HEK293 (cell line): ENCODE measurements at regions not wholly inside any gene's neighbourhood (a gene's known extent, or its start where the extent isn't known, plus 50 kb on each side); places are given as distances from the start of the nearest gene placed in this dataset.

ENCODE experiments used
- CTCF ChIA-PET: fragments of 350-600 bp; formaldehyde crosslinking; extraction: SDS; loops from one replicate; lab custom pipeline; 2021; ENCODE audit warnings: antibody characterized with exemption; lab: Yijun Ruan, JAX
- POLR2A ChIA-PET: fragments of 300-600 bp; formaldehyde crosslinking; extraction: SDS; loops from one replicate; lab custom pipeline; 2020; ENCODE audit warnings: antibody characterized with exemption, inconsistent platforms; lab: Yijun Ruan, JAX
- H3K27ac ChIP-seq: fragments of 200-500 bp; sonication (Bioruptor generic); 2 replicates; pipeline ENCODE4 v1.5.1; 2014; ENCODE audit warnings: low read depth, low read length, control low read depth, inconsistent platforms; ENCODE audit errors: extremely low read depth
- H3K36me3 ChIP-seq, 2 experiments: fragments of 200-500 bp in 1 of 2; sonication (Bioruptor generic) in 1 of 2; 1 replicate in 1 of 2; 2 replicates in 1 of 2; pipeline ENCODE4 v1.5.1; 2014 to 2017; ENCODE audit warnings: inconsistent platforms in 2 of 2, low read length in 2 of 2; ENCODE audit not compliant: control insufficient read depth in 2 of 2, insufficient read depth in 1 of 2
- H3K4me1 ChIP-seq: fragments of 200-500 bp; sonication (Bioruptor generic); 2 replicates; pipeline ENCODE4 v1.5.1; 2014; ENCODE audit warnings: mild to moderate bottlenecking, low read length, inconsistent platforms; ENCODE audit not compliant: control insufficient read depth, insufficient read depth
- H3K4me3 ChIP-seq: 2 replicates; pipeline ENCODE4 v1.5.1; 2011; ENCODE audit warnings: low read depth, mild to moderate bottlenecking, control low read depth, low read length, moderate library complexity
- H3K9me3 ChIP-seq: fragments of 200-500 bp; sonication (Bioruptor generic); 2 replicates; pipeline ENCODE4 v1.5.1; 2014; ENCODE audit warnings: low read depth, low read length, inconsistent platforms; ENCODE audit not compliant: control insufficient read depth, insufficient read depth
- GFI1B ChIP-seq: fragments of 450-650 bp; formaldehyde crosslinking; IDR thresholded peaks from 2 replicates; pipeline ENCODE4 v1.5.1; 2016; ENCODE audit warnings: missing biosample characterization, missing genetic modification characterization
- SP2 ChIP-seq: fragments of 450-650 bp; formaldehyde crosslinking; IDR thresholded peaks from 2 replicates; pipeline ENCODE4 v1.5.1; 2016; ENCODE audit warnings: missing biosample characterization, missing genetic modification characterization
- ZBTB44 ChIP-seq: fragments of 450-650 bp; IDR thresholded peaks from 2 replicates; pipeline ENCODE4 v1.5.1; 2018; ENCODE audit warnings: missing biosample characterization, mild to moderate bottlenecking, missing genetic modification characterization
- ZNF10 ChIP-seq: fragments of 450-650 bp; formaldehyde crosslinking; IDR thresholded peaks from 2 replicates; pipeline ENCODE4 v1.5.1; 2017; ENCODE audit warnings: missing biosample characterization, missing genetic modification characterization
- ZNF121 ChIP-seq: fragments of 450-650 bp; formaldehyde crosslinking; IDR thresholded peaks from 2 replicates; pipeline ENCODE4 v1.5.1; 2016; ENCODE audit warnings: missing biosample characterization, missing genetic modification characterization
- ZNF148 ChIP-seq: fragments of 450-650 bp; formaldehyde crosslinking; IDR thresholded peaks from 2 replicates; pipeline ENCODE4 v1.5.0; 2017; ENCODE audit warnings: missing biosample characterization, missing genetic modification characterization, borderline replicate concordance
- ZNF16 ChIP-seq: fragments of 450-650 bp; formaldehyde crosslinking; IDR thresholded peaks from 2 replicates; pipeline ENCODE4 v1.5.1; 2016; ENCODE audit warnings: low read depth, missing biosample characterization, missing genetic modification characterization
- ZNF19 ChIP-seq: fragments of 450-650 bp; formaldehyde crosslinking; IDR thresholded peaks from 2 replicates; pipeline ENCODE4; 2016; ENCODE audit warnings: missing biosample characterization, missing genetic modification characterization, low read depth
- ZNF2 ChIP-seq: fragments of 450-650 bp; formaldehyde crosslinking; IDR thresholded peaks from 2 replicates; pipeline ENCODE4 v1.5.1; 2016; ENCODE audit warnings: missing biosample characterization, missing genetic modification characterization
- ZNF423 ChIP-seq: fragments of 450-650 bp; formaldehyde crosslinking; IDR thresholded peaks from 2 replicates; pipeline ENCODE4 v1.5.1; 2016; ENCODE audit warnings: missing biosample characterization, missing genetic modification characterization
- ZNF501 ChIP-seq: fragments of 450-650 bp; formaldehyde crosslinking; IDR thresholded peaks from 2 replicates; pipeline ENCODE4 v1.5.1; 2016; ENCODE audit warnings: missing biosample characterization, missing genetic modification characterization
- ZNF555 ChIP-seq: fragments of 450-650 bp; formaldehyde crosslinking; conservative IDR thresholded peaks from 2 replicates; pipeline ENCODE4 v1.5.1; 2017; ENCODE audit warnings: missing biosample characterization, mild to moderate bottlenecking, missing genetic modification characterization, inconsistent platforms
- ZNF561 ChIP-seq: fragments of 450-650 bp; IDR thresholded peaks from 2 replicates; pipeline ENCODE4 v1.5.1; 2018; ENCODE audit warnings: missing biosample characterization, missing genetic modification characterization, borderline replicate concordance
- ZNF624 ChIP-seq: fragments of 450-650 bp; formaldehyde crosslinking; IDR thresholded peaks from 2 replicates; pipeline ENCODE4 v1.5.1; 2017; ENCODE audit warnings: missing biosample characterization, missing genetic modification characterization
- ZNF658 ChIP-seq: fragments of 450-650 bp; formaldehyde crosslinking; IDR thresholded peaks from 2 replicates; pipeline ENCODE4; 2016; ENCODE audit warnings: missing biosample characterization, missing genetic modification characterization
- ZNF776 ChIP-seq: fragments of 450-650 bp; formaldehyde crosslinking; IDR thresholded peaks from 2 replicates; pipeline ENCODE4 v1.5.0; 2017; ENCODE audit warnings: missing biosample characterization, missing genetic modification characterization, borderline replicate concordance
- ZNF791 ChIP-seq: fragments of 450-650 bp; formaldehyde crosslinking; IDR thresholded peaks from 2 replicates; pipeline ENCODE4 v1.5.1; 2016; ENCODE audit warnings: missing biosample characterization, missing genetic modification characterization
- ZNF837 ChIP-seq: fragments of 450-650 bp; formaldehyde crosslinking; IDR thresholded peaks from 2 replicates; pipeline ENCODE4 v1.5.1; 2016; ENCODE audit warnings: missing biosample characterization, missing genetic modification characterization
- ZSCAN30 ChIP-seq: fragments of 450-650 bp; IDR thresholded peaks from 2 replicates; pipeline ENCODE4 v1.5.1; 2018; ENCODE audit warnings: missing biosample characterization, mild to moderate bottlenecking, missing genetic modification characterization, moderate library complexity
- TF ChIP-seq, protein P1 (sequence below): fragments of 450-650 bp; formaldehyde crosslinking; IDR thresholded peaks from 2 replicates; pipeline ENCODE4 v1.5.1; 2016; ENCODE audit warnings: missing biosample characterization, missing genetic modification characterization
- TF ChIP-seq, protein P2 (sequence below): fragments of 450-650 bp; formaldehyde crosslinking; IDR thresholded peaks from 2 replicates; pipeline ENCODE4 v1.5.1; 2016; ENCODE audit warnings: missing biosample characterization, missing genetic modification characterization
- TF ChIP-seq, protein P3 (sequence below): fragments of 450-650 bp; formaldehyde crosslinking; conservative IDR thresholded peaks from 2 replicates; pipeline ENCODE4 v1.5.1; 2016; ENCODE audit warnings: low read depth, missing biosample characterization, missing genetic modification characterization
- TF ChIP-seq, protein P4 (sequence below): fragments of 450-650 bp; formaldehyde crosslinking; IDR thresholded peaks from 2 replicates; pipeline ENCODE4 v1.5.1; 2016; ENCODE audit warnings: missing biosample characterization, missing genetic modification characterization

DNA sequence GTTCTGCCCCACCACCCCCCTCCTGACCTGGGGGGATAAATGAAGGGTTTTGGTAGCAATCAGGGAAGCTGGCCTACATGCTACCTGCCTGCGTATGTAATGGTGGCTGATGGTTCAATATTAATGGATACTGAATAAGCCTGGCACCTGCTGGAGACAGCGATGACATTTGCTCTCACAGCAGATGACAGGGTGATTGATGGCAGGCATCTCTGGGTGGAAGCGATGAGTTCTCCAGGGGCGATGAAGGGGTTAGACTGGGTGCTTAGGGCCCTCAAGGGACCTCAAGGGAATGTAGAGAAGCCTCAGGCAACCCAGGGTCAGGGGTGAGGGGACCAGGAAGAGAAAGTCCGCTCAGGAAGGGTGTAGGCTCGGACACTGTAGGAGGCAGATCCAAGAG is 107.7 kb upstream of the MLN start (continued):
- TF ChIP-seq, protein P1, sequence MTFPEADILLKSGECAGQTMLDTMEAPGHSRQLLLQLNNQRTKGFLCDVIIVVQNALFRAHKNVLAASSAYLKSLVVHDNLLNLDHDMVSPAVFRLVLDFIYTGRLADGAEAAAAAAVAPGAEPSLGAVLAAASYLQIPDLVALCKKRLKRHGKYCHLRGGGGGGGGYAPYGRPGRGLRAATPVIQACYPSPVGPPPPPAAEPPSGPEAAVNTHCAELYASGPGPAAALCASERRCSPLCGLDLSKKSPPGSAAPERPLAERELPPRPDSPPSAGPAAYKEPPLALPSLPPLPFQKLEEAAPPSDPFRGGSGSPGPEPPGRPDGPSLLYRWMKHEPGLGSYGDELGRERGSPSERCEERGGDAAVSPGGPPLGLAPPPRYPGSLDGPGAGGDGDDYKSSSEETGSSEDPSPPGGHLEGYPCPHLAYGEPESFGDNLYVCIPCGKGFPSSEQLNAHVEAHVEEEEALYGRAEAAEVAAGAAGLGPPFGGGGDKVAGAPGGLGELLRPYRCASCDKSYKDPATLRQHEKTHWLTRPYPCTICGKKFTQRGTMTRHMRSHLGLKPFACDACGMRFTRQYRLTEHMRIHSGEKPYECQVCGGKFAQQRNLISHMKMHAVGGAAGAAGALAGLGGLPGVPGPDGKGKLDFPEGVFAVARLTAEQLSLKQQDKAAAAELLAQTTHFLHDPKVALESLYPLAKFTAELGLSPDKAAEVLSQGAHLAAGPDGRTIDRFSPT (tag by site-specific recombination) = no peak
- TF ChIP-seq ZNF791 (tag by site-specific recombination) (no peak), ZNF658 (tag by site-specific recombination) (no peak), ZNF624 (tag by site-specific recombination) (no peak), ZNF501 (no peak), ZNF10 (tag by site-specific recombination) (no peak), ZNF2 (no peak), ZNF837 (no peak)

- ChIA-PET POLR2A (no interaction called here), CTCF (no interaction called here)
- H3K4me1 ChIP-seq = no peaks in the 10 kb centered on the region
- H3K9me3 ChIP-seq = no peaks in the 10 kb centered on the region
- H3K4me3 ChIP-seq = no peak overlapping the region
- TF ChIP-seq ZNF423 (no peak), ZNF776 (no peak), ZBTB44 (tag by site-specific recombination) (no peak), ZNF561 (no peak), SP2 (tag by site-specific recombination) (no peak), ZNF16 (tag by site-specific recombination) (no peak), ZNF148 (tag by site-specific recombination) (no peak), ZNF624 (tag by site-specific recombination) (no peak), GFI1B (tag by site-specific recombination) (no peak), ZNF19 (tag by site-specific recombination) (no peak), ZSCAN30 (tag by site-specific recombination) (no peak), ZNF555 (no peak), ZNF121 (tag by site-specific recombination) (no peak)
- TF ChIP-seq, protein P2, sequence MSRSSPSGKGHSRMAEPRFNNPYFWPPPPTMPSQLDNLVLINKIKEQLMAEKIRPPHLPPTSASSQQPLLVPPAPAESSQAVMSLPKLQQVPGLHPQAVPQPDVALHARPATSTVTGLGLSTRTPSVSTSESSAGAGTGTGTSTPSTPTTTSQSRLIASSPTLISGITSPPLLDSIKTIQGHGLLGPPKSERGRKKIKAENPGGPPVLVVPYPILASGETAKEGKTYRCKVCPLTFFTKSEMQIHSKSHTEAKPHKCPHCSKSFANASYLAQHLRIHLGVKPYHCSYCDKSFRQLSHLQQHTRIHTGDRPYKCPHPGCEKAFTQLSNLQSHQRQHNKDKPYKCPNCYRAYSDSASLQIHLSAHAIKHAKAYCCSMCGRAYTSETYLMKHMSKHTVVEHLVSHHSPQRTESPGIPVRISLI = no peak
- TF ChIP-seq, protein P3, sequence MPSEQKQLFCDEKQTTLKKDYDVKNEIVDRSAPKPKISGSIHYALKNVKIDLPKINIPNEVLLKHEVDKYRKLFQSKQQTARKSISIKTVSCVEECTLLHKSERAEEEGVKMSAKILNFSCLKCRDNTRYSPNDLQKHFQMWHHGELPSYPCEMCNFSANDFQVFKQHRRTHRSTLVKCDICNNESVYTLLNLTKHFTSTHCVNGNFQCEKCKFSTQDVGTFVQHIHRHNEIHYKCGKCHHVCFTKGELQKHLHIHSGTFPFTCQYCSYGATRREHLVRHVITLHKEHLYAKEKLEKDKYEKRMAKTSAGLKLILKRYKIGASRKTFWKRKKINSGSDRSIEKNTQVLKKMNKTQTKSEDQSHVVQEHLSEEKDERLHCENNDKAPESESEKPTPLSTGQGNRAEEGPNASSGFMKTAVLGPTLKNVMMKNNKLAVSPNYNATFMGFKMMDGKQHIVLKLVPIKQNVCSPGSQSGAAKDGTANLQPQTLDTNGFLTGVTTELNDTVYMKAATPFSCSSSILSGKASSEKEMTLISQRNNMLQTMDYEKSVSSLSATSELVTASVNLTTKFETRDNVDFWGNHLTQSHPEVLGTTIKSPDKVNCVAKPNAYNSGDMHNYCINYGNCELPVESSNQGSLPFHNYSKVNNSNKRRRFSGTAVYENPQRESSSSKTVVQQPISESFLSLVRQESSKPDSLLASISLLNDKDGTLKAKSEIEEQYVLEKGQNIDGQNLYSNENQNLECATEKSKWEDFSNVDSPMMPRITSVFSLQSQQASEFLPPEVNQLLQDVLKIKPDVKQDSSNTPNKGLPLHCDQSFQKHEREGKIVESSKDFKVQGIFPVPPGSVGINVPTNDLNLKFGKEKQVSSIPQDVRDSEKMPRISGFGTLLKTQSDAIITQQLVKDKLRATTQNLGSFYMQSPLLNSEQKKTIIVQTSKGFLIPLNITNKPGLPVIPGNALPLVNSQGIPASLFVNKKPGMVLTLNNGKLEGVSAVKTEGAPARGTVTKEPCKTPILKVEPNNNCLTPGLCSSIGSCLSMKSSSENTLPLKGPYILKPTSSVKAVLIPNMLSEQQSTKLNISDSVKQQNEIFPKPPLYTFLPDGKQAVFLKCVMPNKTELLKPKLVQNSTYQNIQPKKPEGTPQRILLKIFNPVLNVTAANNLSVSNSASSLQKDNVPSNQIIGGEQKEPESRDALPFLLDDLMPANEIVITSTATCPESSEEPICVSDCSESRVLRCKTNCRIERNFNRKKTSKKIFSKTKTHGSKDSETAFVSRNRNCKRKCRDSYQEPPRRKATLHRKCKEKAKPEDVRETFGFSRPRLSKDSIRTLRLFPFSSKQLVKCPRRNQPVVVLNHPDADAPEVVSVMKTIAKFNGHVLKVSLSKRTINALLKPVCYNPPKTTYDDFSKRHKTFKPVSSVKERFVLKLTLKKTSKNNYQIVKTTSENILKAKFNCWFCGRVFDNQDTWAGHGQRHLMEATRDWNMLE (tag by site-specific recombination) = no peak
- TF ChIP-seq, protein P4, sequence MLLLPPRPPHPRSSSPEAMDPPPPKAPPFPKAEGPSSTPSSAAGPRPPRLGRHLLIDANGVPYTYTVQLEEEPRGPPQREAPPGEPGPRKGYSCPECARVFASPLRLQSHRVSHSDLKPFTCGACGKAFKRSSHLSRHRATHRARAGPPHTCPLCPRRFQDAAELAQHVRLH = no peak
- no peak overlapping the region for H3K27ac ChIP-seq
- H3K36me3 ChIP-seq = no peaks in the 10 kb centered on the region
These were observed 106.8 kb upstream of the MLN start for GRCh38 chr6:33910594-33910993.
